ENCODE measurements at regions not wholly inside any gene's neighbourhood (a gene's known extent, or its start where the extent isn't known, plus 50 kb on each side); places are given as distances from the start of the nearest gene placed in this dataset.
A peak's percentile ranks its signal among the peaks of the same experiment; 100 is the strongest.

- TF ChIP-seq CTCF (IDR thresholded peaks at IDR 0.05; ENCODE audit: low read depth, low read length) (peak; percentile 50), POLR2A (IDR thresholded peaks at IDR 0.05; ENCODE audit: extremely low read depth, insufficient read length) (no peak), MAX (IDR thresholded peaks at IDR 0.05; ENCODE audit: low read depth, low read length) (no peak), MYC (IDR thresholded peaks at IDR 0.05; ENCODE audit: low read depth, low read length) (no peak)
These were observed 121.6 kb downstream of the ZFP36L2 start for GRCh38 chr2:43104763-43105162.
